ENCODE measurements at regions not wholly inside any gene's neighbourhood (a gene's known extent, or its start where the extent isn't known, plus 50 kb on each side); places are given as distances from the start of the nearest gene placed in this dataset.
A peak's percentile ranks its signal among the peaks of the same experiment; 100 is the strongest.

DNA sequence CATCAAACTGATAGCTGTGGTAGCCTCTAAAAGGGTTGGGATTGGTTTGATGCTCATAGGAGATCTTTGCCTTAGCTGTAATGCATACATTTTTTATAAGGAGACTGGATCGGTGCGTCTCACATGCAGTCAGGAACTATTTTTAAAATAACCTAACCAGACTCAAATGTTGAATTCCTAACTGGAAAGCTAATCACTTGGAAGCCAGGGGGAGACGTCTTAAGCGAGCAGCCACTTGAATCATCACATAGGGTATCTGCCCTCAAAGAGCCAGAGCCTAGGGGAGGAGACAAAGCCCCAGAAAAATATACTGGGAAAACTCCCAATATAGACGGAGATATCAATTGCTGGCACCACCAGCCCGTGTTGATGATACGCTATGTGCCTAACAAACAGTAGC lies 61.7 kb upstream of the PUM1 start:
- no peak for DNase-seq (ENCODE audit: low spot score)

GRCh38 chr1:31122741-31123140 lies 57.2 kb upstream of the PUM1 start:
- DNase-seq (ENCODE audit: low spot score): no peak

DNA sequence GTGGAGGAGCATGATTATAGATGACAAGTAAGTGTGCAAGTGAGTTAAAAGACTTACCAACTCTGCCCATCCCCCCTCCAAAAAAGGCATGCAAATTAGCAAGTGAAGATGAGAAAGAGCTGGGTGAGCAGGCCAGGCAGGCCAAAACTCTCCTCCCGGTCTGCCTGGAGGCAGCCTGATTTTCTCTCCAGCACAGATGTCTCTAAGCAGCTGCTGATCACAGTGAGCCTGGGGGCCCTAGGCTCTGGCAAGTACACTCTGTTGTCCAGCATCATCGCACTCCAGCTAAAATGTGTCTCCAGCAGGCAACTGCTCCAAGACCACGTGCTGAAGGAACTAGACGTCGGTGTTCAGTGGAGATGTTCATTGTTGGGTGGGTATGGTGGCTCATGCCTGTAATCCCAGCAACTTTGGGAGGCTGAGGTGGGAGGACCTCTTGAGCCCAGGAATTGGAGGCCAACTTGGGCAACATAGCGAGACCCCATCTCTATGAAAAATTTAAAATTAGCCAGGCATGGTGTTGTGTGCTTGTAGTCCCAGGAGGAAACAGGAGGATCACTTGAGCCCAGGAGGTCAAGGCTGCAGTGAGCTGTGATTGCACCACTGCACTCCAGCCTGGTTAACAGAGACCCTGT lies 56.7 kb upstream of the PUM1 start:
- peak; percentile 30 for DNase-seq (ENCODE audit: low spot score)

GRCh38 chr1:31120783-31121180 lies 55.3 kb upstream of the PUM1 start:
- no peak for DNase-seq (ENCODE audit: low spot score)

GRCh38 chr1:31116022-31116421 lies 50.5 kb upstream of the PUM1 start:
- DNase-seq (ENCODE audit: low spot score): no peak
